ENCODE measurements at regions not wholly inside any gene's neighbourhood (a gene's known extent, or its start where the extent isn't known, plus 50 kb on each side); places are given as distances from the start of the nearest gene placed in this dataset.

DNA sequence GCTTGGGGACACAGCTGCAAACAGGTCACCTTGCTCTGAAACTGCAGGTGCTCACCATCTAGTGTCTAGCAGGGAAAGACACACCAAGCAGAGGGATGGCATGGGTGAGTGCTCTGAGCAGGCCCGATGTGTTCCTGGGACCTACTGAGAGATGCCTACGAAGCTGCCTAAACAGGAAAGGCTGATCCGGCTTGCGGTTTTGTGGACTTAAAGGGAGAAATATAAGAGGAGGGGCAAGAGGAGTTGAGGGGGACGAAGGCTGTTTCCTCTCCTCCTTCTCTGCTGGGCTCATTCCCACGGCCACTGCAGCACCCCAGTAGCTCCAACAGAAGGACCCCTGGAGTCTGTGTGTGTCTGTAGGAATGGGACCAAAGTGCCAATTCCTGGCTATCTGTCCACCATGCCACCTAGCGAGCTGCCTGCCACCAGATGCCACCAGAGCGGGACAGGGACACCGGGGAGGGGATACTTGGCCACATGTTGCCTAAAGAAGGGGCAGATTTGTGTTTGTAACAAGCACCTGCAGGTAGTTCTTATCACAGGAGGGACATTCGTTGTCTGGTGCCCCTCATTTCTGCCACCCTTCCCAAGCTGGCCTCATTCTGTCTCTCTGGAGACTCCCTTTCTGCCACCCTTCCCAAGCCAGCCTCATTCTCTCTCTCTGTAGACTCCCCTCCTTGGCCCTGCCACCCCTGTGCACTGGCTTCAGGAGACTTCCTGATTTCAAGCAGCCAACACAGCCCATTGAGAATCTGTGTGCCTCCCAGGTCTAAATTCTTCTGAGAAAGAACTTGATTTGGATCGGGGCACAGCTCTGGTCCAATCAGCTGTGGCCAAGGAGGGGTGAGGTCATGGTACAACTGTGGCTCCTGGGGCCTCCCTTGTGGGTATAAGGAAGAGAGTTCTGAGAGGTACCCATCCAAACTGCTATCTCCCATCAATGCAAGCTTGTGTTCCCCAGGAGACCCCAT lies 221.8 kb downstream of the ANKRD60 start:
- no peak overlapping the region for H3K27ac ChIP-seq (ENCODE audit: low read depth, low read length, severe bottlenecking)
- H3K4me3 ChIP-seq (ENCODE audit: extremely low read depth, insufficient read depth, low read length, poor library complexity, severe bottlenecking) = no peak overlapping the region
- WGBS, 2 experiments (ENCODE audit: insufficient coverage in 2 of 2) = 91 to 93% methylated on average over 6 to 9 of the region's 11 CpGs
- no peaks in the 10 kb centered on the region for H3K9me3 ChIP-seq (ENCODE audit: control insufficient read depth, low read length)
- H3K4me1 ChIP-seq (ENCODE audit: control insufficient read depth, insufficient read depth, low read length, poor library complexity, severe bottlenecking) = no peaks in the 10 kb centered on the region
- no peaks in the 10 kb centered on the region for H3K36me3 ChIP-seq (ENCODE audit: control insufficient read depth, insufficient read depth, low read length)

DNA sequence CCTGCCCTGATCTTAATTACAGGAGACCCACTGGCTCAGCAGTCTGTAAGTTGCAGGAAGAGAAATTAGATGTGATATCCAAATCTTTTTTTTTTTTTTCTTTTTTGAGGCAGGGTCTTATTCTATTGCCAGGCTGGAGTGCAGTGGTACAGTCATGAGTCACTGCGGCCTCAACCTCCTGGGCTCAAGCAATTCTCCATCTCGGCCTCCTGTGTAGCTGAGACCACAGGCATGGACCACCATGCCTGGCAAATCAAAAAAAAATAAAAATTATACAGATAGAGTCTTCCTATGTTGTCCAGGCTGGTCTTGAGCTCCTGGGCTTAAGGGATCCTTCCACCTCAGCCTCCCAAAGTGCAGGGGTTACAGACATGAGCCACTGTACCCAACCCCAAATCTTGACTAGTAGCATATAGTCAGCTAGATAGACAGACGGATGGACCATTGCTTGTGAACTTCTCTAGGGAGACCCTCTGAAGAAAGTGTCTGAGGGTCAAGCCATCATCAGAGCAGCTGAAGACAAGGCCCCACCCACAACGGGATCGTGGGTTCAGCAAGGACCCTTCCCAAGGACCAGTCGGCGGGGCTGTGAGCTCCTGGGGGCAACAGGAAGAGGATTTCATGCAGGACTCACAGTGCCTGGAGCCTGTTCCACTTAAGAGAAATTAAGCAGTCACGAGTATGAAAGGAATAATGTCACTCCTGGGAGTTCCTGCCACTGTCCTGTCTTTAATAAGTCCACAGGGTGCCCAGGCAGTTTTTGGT lies 222.7 kb downstream of the ANKRD60 start:
- WGBS, 2 experiments (ENCODE audit: insufficient coverage in 2 of 2) = 86 to 91% methylated on average over 6 of the region's 8 CpGs
- Histone ChIP-seq H3K4me3 (ENCODE audit: extremely low read depth, insufficient read depth, low read length, poor library complexity, severe bottlenecking) (no peak overlapping the region), H3K9me3 (ENCODE audit: control insufficient read depth, low read length) (no peaks in the 10 kb centered on the region), H3K36me3 (ENCODE audit: control insufficient read depth, insufficient read depth, low read length) (no peaks in the 10 kb centered on the region), H3K27ac (ENCODE audit: low read depth, low read length, severe bottlenecking) (no peak overlapping the region), H3K4me1 (ENCODE audit: control insufficient read depth, insufficient read depth, low read length, poor library complexity, severe bottlenecking) (no peaks in the 10 kb centered on the region)

DNA sequence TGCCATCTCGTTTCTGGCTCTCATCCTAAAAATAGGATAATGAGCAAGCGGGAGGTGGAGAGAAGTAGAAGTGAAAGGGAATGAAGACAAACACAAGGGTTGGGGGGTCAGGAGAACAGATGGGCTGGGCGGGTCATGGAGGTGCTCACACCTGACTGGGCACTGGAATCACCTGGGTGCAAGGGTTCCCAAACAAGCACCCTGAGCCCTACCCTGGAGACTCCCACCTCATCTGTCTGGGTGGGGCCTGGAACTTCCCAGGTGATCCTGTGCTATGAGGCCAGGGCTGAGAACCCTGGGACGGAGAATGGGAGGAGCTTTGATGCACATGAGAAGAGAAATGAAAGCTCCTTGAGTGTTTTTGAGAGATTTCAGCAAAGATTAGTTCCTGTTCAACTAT lies 223.6 kb downstream of the ANKRD60 start:
- 93 to 100% methylated on average over 1 to 3 of the region's 4 CpGs for WGBS, 2 experiments (ENCODE audit: insufficient coverage in 2 of 2)
- Histone ChIP-seq H3K4me3 (ENCODE audit: extremely low read depth, insufficient read depth, low read length, poor library complexity, severe bottlenecking) (no peak overlapping the region), H3K27ac (ENCODE audit: low read depth, low read length, severe bottlenecking) (no peak overlapping the region), H3K9me3 (ENCODE audit: control insufficient read depth, low read length) (no peaks in the 10 kb centered on the region), H3K36me3 (ENCODE audit: control insufficient read depth, insufficient read depth, low read length) (no peaks in the 10 kb centered on the region), H3K4me1 (ENCODE audit: control insufficient read depth, insufficient read depth, low read length, poor library complexity, severe bottlenecking) (no peaks in the 10 kb centered on the region)

- no peaks in the 10 kb centered on the region for H3K36me3 ChIP-seq (ENCODE audit: control insufficient read depth, insufficient read depth, low read length)
- H3K4me3 ChIP-seq (ENCODE audit: extremely low read depth, insufficient read depth, low read length, poor library complexity, severe bottlenecking) = no peak overlapping the region
- H3K4me1 ChIP-seq (ENCODE audit: control insufficient read depth, insufficient read depth, low read length, poor library complexity, severe bottlenecking) = no peaks in the 10 kb centered on the region
- no peak overlapping the region for H3K27ac ChIP-seq (ENCODE audit: low read depth, low read length, severe bottlenecking)
- no peaks in the 10 kb centered on the region for H3K9me3 ChIP-seq (ENCODE audit: control insufficient read depth, low read length)
- WGBS, 2 experiments (ENCODE audit: insufficient coverage in 2 of 2) = 94 to 96% methylated on average over 4 to 5 of the region's 7 CpGs
These were observed 224.3 kb downstream of the ANKRD60 start for GRCh38 chr20:58004146-58004545.

GRCh38 chr20:58003525-58003924 lies 224.9 kb downstream of the ANKRD60 start:
- no peaks in the 10 kb centered on the region for H3K9me3 ChIP-seq (ENCODE audit: control insufficient read depth, low read length)
- H3K4me1 ChIP-seq (ENCODE audit: control insufficient read depth, insufficient read depth, low read length, poor library complexity, severe bottlenecking) = no peaks in the 10 kb centered on the region
- H3K4me3 ChIP-seq (ENCODE audit: extremely low read depth, insufficient read depth, low read length, poor library complexity, severe bottlenecking) = no peak overlapping the region
- no peak overlapping the region for H3K27ac ChIP-seq (ENCODE audit: low read depth, low read length, severe bottlenecking)
- no peaks in the 10 kb centered on the region for H3K36me3 ChIP-seq (ENCODE audit: control insufficient read depth, insufficient read depth, low read length)
- WGBS, 2 experiments (ENCODE audit: insufficient coverage in 2 of 2) = 84 to 91% methylated on average over 5 of the region's 6 CpGs

- Histone ChIP-seq H3K27ac (ENCODE audit: low read depth, low read length, severe bottlenecking) (no peak overlapping the region), H3K4me3 (ENCODE audit: extremely low read depth, insufficient read depth, low read length, poor library complexity, severe bottlenecking) (no peak overlapping the region), H3K36me3 (ENCODE audit: control insufficient read depth, insufficient read depth, low read length) (no peaks in the 10 kb centered on the region), H3K4me1 (ENCODE audit: control insufficient read depth, insufficient read depth, low read length, poor library complexity, severe bottlenecking) (no peaks in the 10 kb centered on the region), H3K9me3 (ENCODE audit: control insufficient read depth, low read length) (no peaks in the 10 kb centered on the region)
- 85 to 100% methylated on average over 2 to 3 of the region's 6 CpGs for WGBS, 2 experiments (ENCODE audit: insufficient coverage in 2 of 2)
These were observed 225.6 kb downstream of the ANKRD60 start for GRCh38 chr20:58002901-58003300.

DNA sequence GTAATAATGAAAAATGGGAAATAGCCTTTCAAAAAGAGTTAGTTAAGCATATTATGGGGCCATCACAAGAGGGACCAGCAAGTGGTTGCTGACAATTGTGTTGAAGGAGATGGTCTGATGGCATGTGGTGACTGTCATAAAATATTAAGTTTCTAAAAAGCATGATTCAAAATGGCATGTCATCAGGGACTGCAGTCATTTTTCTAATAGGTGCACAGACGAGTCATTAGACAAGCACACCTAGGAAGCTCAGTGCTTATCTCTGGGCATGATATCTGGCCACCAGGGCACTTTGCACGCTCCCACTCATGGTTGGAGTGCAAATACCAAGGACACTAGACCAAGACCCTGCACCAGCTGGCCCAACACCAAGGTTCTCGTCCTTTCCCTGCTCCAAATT lies 226.5 kb downstream of the ANKRD60 start:
- Histone ChIP-seq H3K4me3 (ENCODE audit: extremely low read depth, insufficient read depth, low read length, poor library complexity, severe bottlenecking) (no peak overlapping the region), H3K9me3 (ENCODE audit: control insufficient read depth, low read length) (no peaks in the 10 kb centered on the region), H3K4me1 (ENCODE audit: control insufficient read depth, insufficient read depth, low read length, poor library complexity, severe bottlenecking) (no peaks in the 10 kb centered on the region), H3K27ac (ENCODE audit: low read depth, low read length, severe bottlenecking) (no peak overlapping the region), H3K36me3 (ENCODE audit: control insufficient read depth, insufficient read depth, low read length) (no peaks in the 10 kb centered on the region)
- WGBS, 2 experiments (ENCODE audit: insufficient coverage in 2 of 2) = 91 to 97% methylated on average over 3 of the region's 3 CpGs

DNA sequence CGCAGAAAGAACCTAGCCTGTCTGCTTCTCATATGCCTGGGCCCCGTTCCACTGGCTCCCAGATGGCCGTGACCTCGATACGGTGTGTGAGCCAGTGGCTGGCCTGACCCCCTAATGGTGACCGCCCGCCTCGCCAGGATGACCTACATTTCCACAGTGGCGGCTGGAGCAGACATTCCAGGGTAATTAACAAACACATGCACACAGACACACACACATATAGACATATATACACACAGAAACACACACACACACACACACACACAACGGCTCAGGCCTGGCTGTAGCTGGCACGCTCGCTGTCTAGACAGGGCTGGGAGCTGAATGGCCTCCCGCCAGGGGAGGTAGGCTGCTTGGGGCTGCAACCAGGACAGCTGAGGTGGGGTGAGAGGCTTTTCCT lies 227.1 kb downstream of the ANKRD60 start:
- H3K9me3 ChIP-seq (ENCODE audit: control insufficient read depth, low read length) = no peaks in the 10 kb centered on the region
- H3K4me3 ChIP-seq (ENCODE audit: extremely low read depth, insufficient read depth, low read length, poor library complexity, severe bottlenecking) = no peak overlapping the region
- no peak overlapping the region for H3K27ac ChIP-seq (ENCODE audit: low read depth, low read length, severe bottlenecking)
- no peaks in the 10 kb centered on the region for H3K4me1 ChIP-seq (ENCODE audit: control insufficient read depth, insufficient read depth, low read length, poor library complexity, severe bottlenecking)
- H3K36me3 ChIP-seq (ENCODE audit: control insufficient read depth, insufficient read depth, low read length) = no peaks in the 10 kb centered on the region
- WGBS, 2 experiments (ENCODE audit: insufficient coverage in 2 of 2) = 86 to 88% methylated on average over 8 to 9 of the region's 13 CpGs

DNA sequence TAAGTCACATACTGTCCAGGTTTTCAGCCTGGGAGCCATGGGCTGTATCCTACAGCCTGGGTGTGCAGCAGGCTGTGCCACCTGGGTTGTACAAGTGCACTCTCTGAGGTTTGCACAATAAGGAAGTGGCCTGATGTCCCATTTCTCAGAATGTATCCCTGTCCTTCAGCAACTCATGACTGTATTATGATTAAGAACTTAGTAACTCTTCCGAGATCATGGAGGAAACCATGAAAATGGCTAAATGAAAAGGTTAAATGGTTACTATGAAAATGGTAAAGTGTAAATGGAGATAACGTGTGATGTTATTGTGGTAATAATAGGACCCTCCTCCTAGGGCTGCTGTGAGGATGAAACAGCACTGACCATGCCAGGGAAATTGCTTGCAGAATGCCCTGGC lies 227.6 kb downstream of the ANKRD60 start:
- no peaks in the 10 kb centered on the region for H3K4me1 ChIP-seq (ENCODE audit: control insufficient read depth, insufficient read depth, low read length, poor library complexity, severe bottlenecking)
- no peak overlapping the region for H3K4me3 ChIP-seq (ENCODE audit: extremely low read depth, insufficient read depth, low read length, poor library complexity, severe bottlenecking)
- no peaks in the 10 kb centered on the region for H3K9me3 ChIP-seq (ENCODE audit: control insufficient read depth, low read length)
- 92% methylated on average over 2 of the region's 2 CpGs for WGBS, 2 experiments (ENCODE audit: insufficient coverage in 2 of 2)
- no peak overlapping the region for H3K27ac ChIP-seq (ENCODE audit: low read depth, low read length, severe bottlenecking)
- H3K36me3 ChIP-seq (ENCODE audit: control insufficient read depth, insufficient read depth, low read length) = no peaks in the 10 kb centered on the region

DNA sequence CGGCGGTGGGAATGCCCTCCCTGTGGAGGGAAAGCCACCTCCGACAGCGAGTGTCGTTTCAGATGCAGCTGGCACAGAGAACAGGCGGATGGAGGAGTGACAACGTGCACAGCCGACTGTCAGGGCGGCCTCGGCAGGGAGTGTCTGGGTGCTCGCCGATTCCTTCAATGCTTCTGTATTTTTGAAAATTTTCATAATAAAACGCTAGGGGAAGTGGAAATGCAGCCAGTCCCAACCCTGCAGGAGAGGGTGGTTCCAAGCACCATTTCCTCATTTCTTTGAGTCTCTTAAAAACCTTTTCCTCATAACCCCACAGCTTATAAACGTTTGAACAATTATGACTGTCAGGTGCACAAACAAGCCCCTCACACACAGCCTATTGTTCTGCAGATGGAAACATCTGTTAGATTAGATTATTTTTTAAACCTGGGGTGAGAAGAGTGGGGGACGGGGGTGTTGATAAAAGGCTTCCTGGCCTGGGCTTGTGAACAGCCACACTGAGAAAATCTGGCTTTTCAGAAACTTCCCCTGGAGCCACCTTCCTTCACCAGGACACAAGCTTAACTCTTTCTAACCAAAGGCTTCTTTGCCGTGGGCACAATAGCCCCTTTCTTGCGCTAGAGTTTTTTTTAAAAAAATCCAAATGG lies 228.9 kb downstream of the ANKRD60 start:
- Histone ChIP-seq H3K27ac (ENCODE audit: low read depth, low read length, severe bottlenecking) (peak overlapping the region; percentile 46), H3K9me3 (ENCODE audit: control insufficient read depth, low read length) (no peaks in the 10 kb centered on the region), H3K36me3 (ENCODE audit: control insufficient read depth, insufficient read depth, low read length) (no peaks in the 10 kb centered on the region), H3K4me1 (ENCODE audit: control insufficient read depth, insufficient read depth, low read length, poor library complexity, severe bottlenecking) (no peaks in the 10 kb centered on the region), H3K4me3 (ENCODE audit: extremely low read depth, insufficient read depth, low read length, poor library complexity, severe bottlenecking) (no peak overlapping the region)
- WGBS, 2 experiments (ENCODE audit: insufficient coverage in 2 of 2) = 26 to 38% methylated on average over 6 to 15 of the region's 17 CpGs
